ENCODE measurements at regions not wholly inside any gene's neighbourhood (a gene's known extent, or its start where the extent isn't known, plus 50 kb on each side); places are given as distances from the start of the nearest gene placed in this dataset.

GRCh38 chr4:3835527-3836405, 69.6 kb downstream of the ADRA2C start:
- TF ChIP-seq CTCF (IDR thresholded peaks at IDR 0.05) (no peak), POLR2AphosphoS5 (IDR thresholded peaks at IDR 0.05) (no peak), POLR2A (IDR thresholded peaks at IDR 0.05) (no peak)

All from prostate gland (tissue), 2 donors.